HG03457 (cell line): ENCODE measurements at regions not wholly inside any gene's neighbourhood (a gene's known extent, or its start where the extent isn't known, plus 50 kb on each side); places are given as distances from the start of the nearest gene placed in this dataset.
"Not testable (repeated sequence)": the region's sequence is repeated elsewhere in the genome, so short reads cannot be mapped to it uniquely, and the experiment has no call there.

Source experiments
- ATAC-seq: cut with Tn5 transposase; IDR thresholded peaks from one replicate; pipeline ENCODE4 v1.9.1; 2021; ENCODE audit warnings: moderate number of reproducible peaks; ENCODE audit not compliant: unreplicated experiment

- not testable (repeated sequence) for ATAC-seq
Observed at GRCh38 chr7:116371536-116371935, 128.0 kb upstream of the CAV2 start.

- not testable (repeated sequence) for ATAC-seq
Observed at GRCh38 chr7:116373229-116373628, 126.3 kb upstream of the CAV2 start.

GRCh38 chr7:116377721-116378120 is 121.8 kb upstream of the CAV2 start:
- no peak for ATAC-seq

GRCh38 chr7:116380025-116380424 is 119.5 kb upstream of the CAV2 start:
- ATAC-seq: no peak

- no peak for ATAC-seq
Observed at GRCh38 chr7:116382375-116382774, 117.2 kb upstream of the CAV2 start.

- no peak for ATAC-seq
Observed at GRCh38 chr7:116384936-116385635, 114.5 kb upstream of the CAV2 start.

- ATAC-seq: no peak
Observed at GRCh38 chr7:116386674-116387073, 112.9 kb upstream of the CAV2 start.

- ATAC-seq: no peak
Observed at GRCh38 chr7:116390363-116390762, 109.2 kb upstream of the CAV2 start.

GRCh38 chr7:116392806-116393205 is 106.7 kb upstream of the CAV2 start:
- ATAC-seq: no peak

GRCh38 chr7:116393654-116394053 is 105.9 kb upstream of the CAV2 start:
- ATAC-seq: no peak

- ATAC-seq: no peak
Observed at GRCh38 chr7:116394106-116394505, 105.4 kb upstream of the CAV2 start.

GRCh38 chr7:116395141-116395791 is 104.3 kb upstream of the CAV2 start:
- ATAC-seq: no peak

GRCh38 chr7:116398672-116399071 is 100.9 kb upstream of the CAV2 start:
- no peak for ATAC-seq

- no peak for ATAC-seq
Observed at GRCh38 chr7:116399819-116400218, 99.7 kb upstream of the CAV2 start.

GRCh38 chr7:116400522-116400921 is 99.0 kb upstream of the CAV2 start:
- ATAC-seq: no peak

GRCh38 chr7:116401711-116402110 is 97.8 kb upstream of the CAV2 start:
- no peak for ATAC-seq

- ATAC-seq: no peak
Observed at GRCh38 chr7:116403265-116403664, 96.3 kb upstream of the CAV2 start.

GRCh38 chr7:116404389-116404788 is 95.1 kb upstream of the CAV2 start:
- no peak for ATAC-seq

GRCh38 chr7:116405810-116406209 is 93.7 kb upstream of the CAV2 start:
- no peak for ATAC-seq

- no peak for ATAC-seq
Observed at GRCh38 chr7:116407165-116407564, 92.4 kb upstream of the CAV2 start.

GRCh38 chr7:116408166-116408565 is 91.4 kb upstream of the CAV2 start:
- ATAC-seq: no peak

- ATAC-seq: not testable (repeated sequence)
Observed at GRCh38 chr7:116408831-116409453, 90.6 kb upstream of the CAV2 start.
